Bronchial epithelial cell (primary cell): ENCODE measurements at regions not wholly inside any gene's neighbourhood (a gene's known extent, or its start where the extent isn't known, plus 50 kb on each side); places are given as distances from the start of the nearest gene placed in this dataset.

Source experiments
- DNase-seq: peaks from one replicate; pipeline ENCODE4 v3.0.0-alpha.2; 2010; ENCODE audit warnings: low read depth
- FAIRE-seq: peaks from 2 replicates; lab custom pipeline; 2011; peaks lifted over from hg19 to GRCh38; lab: Jason Lieb, UNC
- H3K27me3 ChIP-seq: 2 replicates; pipeline ENCODE4 v1.5.1; 2011; ENCODE audit warnings: low read length; ENCODE audit not compliant: control insufficient read depth, insufficient read depth
- H3K36me3 ChIP-seq: 2 replicates; pipeline ENCODE4 v1.5.1; 2011; ENCODE audit warnings: low read length; ENCODE audit not compliant: control insufficient read depth, insufficient read depth
- H3K4me3 ChIP-seq: 2 replicates; pipeline ENCODE4 v1.5.1; 2011; ENCODE audit warnings: mild to moderate bottlenecking, low read depth, low read length, control low read depth
- CTCF ChIP-seq: IDR thresholded peaks from 2 replicates; pipeline ENCODE4 v1.5.1; 2011; ENCODE audit warnings: mild to moderate bottlenecking, moderate library complexity, low read length, control low read depth, inconsistent platforms; ENCODE audit not compliant: insufficient read depth, severe bottlenecking

- Histone ChIP-seq H3K36me3 (no peaks in the 10 kb centered on the region), H3K4me3 (no peak overlapping the region), H3K27me3 (no peaks in the 10 kb centered on the region)
- FAIRE-seq (no peak), DNase-seq (no peak)
- TF ChIP-seq CTCF = no peak
These were observed 178.3 kb downstream of the CAVIN4 start for GRCh38 chr9:100756217-100756616.

- no peak for TF ChIP-seq CTCF
- Histone ChIP-seq H3K27me3 (no peaks in the 10 kb centered on the region), H3K4me3 (no peak overlapping the region), H3K36me3 (no peaks in the 10 kb centered on the region)
- FAIRE-seq (no peak), DNase-seq (no peak)
These were observed 181.3 kb downstream of the CAVIN4 start for GRCh38 chr9:100759215-100759614.

- Histone ChIP-seq H3K36me3 (no peaks in the 10 kb centered on the region), H3K27me3 (no peaks in the 10 kb centered on the region), H3K4me3 (no peak overlapping the region)
- TF ChIP-seq CTCF = no peak
- DNase-seq (no peak), FAIRE-seq (no peak)
These were observed 183.5 kb downstream of the CAVIN4 start for GRCh38 chr9:100761276-100761802.

- FAIRE-seq = no peak
- H3K27me3 ChIP-seq = no peaks in the 10 kb centered on the region
- no peak for TF ChIP-seq CTCF
These were observed 196.4 kb downstream of the CAVIN4 start for GRCh38 chr9:100774326-100774725.

GRCh38 chr9:100774962-100775361 lies 197.1 kb downstream of the CAVIN4 start:
- no peaks in the 10 kb centered on the region for H3K36me3 ChIP-seq
- no peak overlapping the region for H3K4me3 ChIP-seq
- no peak for FAIRE-seq
- no peak for TF ChIP-seq CTCF
- H3K27me3 ChIP-seq = no peaks in the 10 kb centered on the region
- DNase-seq = no peak

More at GRCh38 chr9:100774326-100774725, 196.4 kb downstream of the CAVIN4 start:
- H3K4me3 ChIP-seq = no peak overlapping the region
- no peak for DNase-seq
- H3K36me3 ChIP-seq = no peaks in the 10 kb centered on the region

- FAIRE-seq (no peak), DNase-seq (no peak)
- Histone ChIP-seq H3K4me3 (no peak overlapping the region), H3K27me3 (no peaks in the 10 kb centered on the region), H3K36me3 (no peaks in the 10 kb centered on the region)
- no peak for TF ChIP-seq CTCF
These were observed 198.0 kb downstream of the CAVIN4 start for GRCh38 chr9:100775912-100776311.
